Keratinocyte (primary cell): ENCODE measurements at regions not wholly inside any gene's neighbourhood (a gene's known extent, or its start where the extent isn't known, plus 50 kb on each side); places are given as distances from the start of the nearest gene placed in this dataset.
"Not testable (repeated sequence)": the region's sequence is repeated elsewhere in the genome, so short reads cannot be mapped to it uniquely, and the experiment has no call there.

Source experiments
- EZH2 ChIP-seq: IDR thresholded peaks from one replicate; pipeline ENCODE4 v1.6.1; 2012; ENCODE audit warnings: inconsistent platforms, mild to moderate bottlenecking, low read length, moderate library complexity
- TF ChIP-seq, protein P1 (sequence below), 3 experiments: IDR thresholded peaks in 1 of 3; conservative IDR thresholded peaks in 1 of 3; optimal IDR thresholded peaks in 1 of 3; 2 replicates in 2 of 3; 3 replicates in 1 of 3; pipeline versions ENCODE3 to v1.5.1; 2011; ENCODE audit warnings: low read length in 3 of 3, mild to moderate bottlenecking in 3 of 3, moderate library complexity in 2 of 3, control low read depth in 1 of 3, inconsistent platforms in 1 of 3; ENCODE audit not compliant: insufficient read depth in 2 of 3; ENCODE audit errors: extremely low read depth in 1 of 3

DNA sequence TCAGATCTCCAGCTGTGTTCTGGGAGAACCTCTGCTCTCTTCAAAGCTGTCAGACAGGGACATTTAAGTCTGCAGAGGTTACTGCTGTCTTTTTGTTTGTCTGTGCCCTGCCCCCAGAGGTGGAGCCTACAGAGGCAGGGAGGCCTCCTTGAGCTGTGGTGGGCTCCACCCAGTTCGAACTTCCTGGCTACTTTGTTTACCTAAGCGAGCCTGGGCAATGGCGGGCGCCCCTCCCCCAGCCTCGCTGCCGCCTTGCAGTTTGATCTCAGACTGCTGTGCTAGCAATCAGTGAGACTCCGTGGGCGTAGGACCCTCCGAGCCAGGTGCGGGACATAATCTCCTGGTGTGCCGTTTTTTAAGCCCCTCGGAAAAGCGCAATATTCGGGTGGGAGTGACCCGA, 171.2 kb downstream of the RBMX2 start:
- TF ChIP-seq, protein P1, sequence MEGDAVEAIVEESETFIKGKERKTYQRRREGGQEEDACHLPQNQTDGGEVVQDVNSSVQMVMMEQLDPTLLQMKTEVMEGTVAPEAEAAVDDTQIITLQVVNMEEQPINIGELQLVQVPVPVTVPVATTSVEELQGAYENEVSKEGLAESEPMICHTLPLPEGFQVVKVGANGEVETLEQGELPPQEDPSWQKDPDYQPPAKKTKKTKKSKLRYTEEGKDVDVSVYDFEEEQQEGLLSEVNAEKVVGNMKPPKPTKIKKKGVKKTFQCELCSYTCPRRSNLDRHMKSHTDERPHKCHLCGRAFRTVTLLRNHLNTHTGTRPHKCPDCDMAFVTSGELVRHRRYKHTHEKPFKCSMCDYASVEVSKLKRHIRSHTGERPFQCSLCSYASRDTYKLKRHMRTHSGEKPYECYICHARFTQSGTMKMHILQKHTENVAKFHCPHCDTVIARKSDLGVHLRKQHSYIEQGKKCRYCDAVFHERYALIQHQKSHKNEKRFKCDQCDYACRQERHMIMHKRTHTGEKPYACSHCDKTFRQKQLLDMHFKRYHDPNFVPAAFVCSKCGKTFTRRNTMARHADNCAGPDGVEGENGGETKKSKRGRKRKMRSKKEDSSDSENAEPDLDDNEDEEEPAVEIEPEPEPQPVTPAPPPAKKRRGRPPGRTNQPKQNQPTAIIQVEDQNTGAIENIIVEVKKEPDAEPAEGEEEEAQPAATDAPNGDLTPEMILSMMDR (optimal IDR thresholded peaks at IDR 0.05 in 1 of 3, IDR thresholded peaks at IDR 0.05 in 1 of 3, conservative IDR thresholded peaks at IDR 0.05 in 1 of 3; ENCODE audit: extremely low read depth in 1 of 3, insufficient read depth in 2 of 3, low read length in 3 of 3): not testable (repeated sequence)
- TF ChIP-seq EZH2: not testable (repeated sequence)
